ENCODE measurements at regions not wholly inside any gene's neighbourhood (a gene's known extent, or its start where the extent isn't known, plus 50 kb on each side); places are given as distances from the start of the nearest gene placed in this dataset.

- Histone ChIP-seq H3K4me2 (ENCODE audit: low read depth, low read length, poor library complexity, severe bottlenecking) (no peak overlapping the region), H3K9me3 (ENCODE audit: insufficient read depth, low read depth, low read length) (no peaks in the 10 kb centered on the region), H3K79me2 (ENCODE audit: insufficient read depth, low read length) (no peaks in the 10 kb centered on the region), H3K4me1 (ENCODE audit: insufficient read depth, low read length, poor library complexity, severe bottlenecking) (no peaks in the 10 kb centered on the region), H3K27me3 (ENCODE audit: insufficient read depth, low read length, poor library complexity, severe bottlenecking) (no peaks in the 10 kb centered on the region), H3K9me2 (replicated peaks; ENCODE audit: low read depth, low read length) (no peaks in the 10 kb centered on the region), H3F3A (ENCODE audit: low read depth) (no peaks in the 10 kb centered on the region), H3K36me3 (ENCODE audit: insufficient read depth, low read length) (no peaks in the 10 kb centered on the region), H2AFZ (ENCODE audit: low read length) (no peak overlapping the region), H3K9ac (ENCODE audit: low read depth, low read length, poor library complexity, severe bottlenecking) (no peak overlapping the region), H4K20me1 (ENCODE audit: insufficient read depth, low read length, poor library complexity, severe bottlenecking) (no peaks in the 10 kb centered on the region), H3K4me3 (ENCODE audit: low read length, poor library complexity, severe bottlenecking) (no peak overlapping the region)
- no peak for TF ChIP-seq EZH2phosphoT487 (IDR thresholded peaks at IDR 0.05; ENCODE audit: borderline replicate concordance)
- no peak for TF ChIP-seq CTCF (conservative IDR thresholded peaks at IDR 0.05; ENCODE audit: low read length)
Measured at GRCh38 chr11:15635521-15635920, 520.8 kb downstream of the INSC start.

GRCh38 chr11:15636521-15637089 is 521.9 kb downstream of the INSC start:
- Histone ChIP-seq H3K4me2 (ENCODE audit: low read depth, low read length, poor library complexity, severe bottlenecking) (no peak overlapping the region), H3K36me3 (ENCODE audit: insufficient read depth, low read length) (no peaks in the 10 kb centered on the region), H3K4me1 (ENCODE audit: insufficient read depth, low read length, poor library complexity, severe bottlenecking) (no peaks in the 10 kb centered on the region), H2AFZ (ENCODE audit: low read length) (no peak overlapping the region), H3K27me3 (ENCODE audit: insufficient read depth, low read length, poor library complexity, severe bottlenecking) (no peaks in the 10 kb centered on the region), H3K9me2 (replicated peaks; ENCODE audit: low read depth, low read length) (no peaks in the 10 kb centered on the region), H3K79me2 (ENCODE audit: insufficient read depth, low read length) (no peaks in the 10 kb centered on the region), H3K4me3 (ENCODE audit: low read length, poor library complexity, severe bottlenecking) (no peak overlapping the region), H4K20me1 (ENCODE audit: insufficient read depth, low read length, poor library complexity, severe bottlenecking) (no peaks in the 10 kb centered on the region), H3F3A (ENCODE audit: low read depth) (no peaks in the 10 kb centered on the region), H3K9ac (ENCODE audit: low read depth, low read length, poor library complexity, severe bottlenecking) (no peak overlapping the region), H3K9me3 (ENCODE audit: insufficient read depth, low read depth, low read length) (no peaks in the 10 kb centered on the region)
- TF ChIP-seq EZH2phosphoT487 (IDR thresholded peaks at IDR 0.05; ENCODE audit: borderline replicate concordance), result no peak
- no peak for TF ChIP-seq CTCF (conservative IDR thresholded peaks at IDR 0.05; ENCODE audit: low read length)

GRCh38 chr11:15638386-15638787 is 523.7 kb downstream of the INSC start:
- H4K20me1 ChIP-seq (ENCODE audit: insufficient read depth, low read length, poor library complexity, severe bottlenecking), result no peaks in the 10 kb centered on the region
- H3K9me3 ChIP-seq (ENCODE audit: insufficient read depth, low read depth, low read length), result no peaks in the 10 kb centered on the region
- H3K4me2 ChIP-seq (ENCODE audit: low read depth, low read length, poor library complexity, severe bottlenecking), result no peak overlapping the region
- TF ChIP-seq CTCF (conservative IDR thresholded peaks at IDR 0.05; ENCODE audit: low read length) (no peak), EZH2phosphoT487 (IDR thresholded peaks at IDR 0.05; ENCODE audit: borderline replicate concordance) (no peak)
- no peaks in the 10 kb centered on the region for H3K36me3 ChIP-seq (ENCODE audit: insufficient read depth, low read length)
- no peak overlapping the region for H3K9ac ChIP-seq (ENCODE audit: low read depth, low read length, poor library complexity, severe bottlenecking)
- H3K79me2 ChIP-seq (ENCODE audit: insufficient read depth, low read length), result no peaks in the 10 kb centered on the region
- no peak overlapping the region for H2AFZ ChIP-seq (ENCODE audit: low read length)
- H3K4me1 ChIP-seq (ENCODE audit: insufficient read depth, low read length, poor library complexity, severe bottlenecking), result no peaks in the 10 kb centered on the region
- H3K27me3 ChIP-seq (ENCODE audit: insufficient read depth, low read length, poor library complexity, severe bottlenecking), result no peaks in the 10 kb centered on the region
- no peaks in the 10 kb centered on the region for H3K9me2 ChIP-seq (replicated peaks; ENCODE audit: low read depth, low read length)
- H3K4me3 ChIP-seq (ENCODE audit: low read length, poor library complexity, severe bottlenecking), result no peak overlapping the region
- no peaks in the 10 kb centered on the region for H3F3A ChIP-seq (ENCODE audit: low read depth)
